HG02798 (cell line): ENCODE measurements at regions not wholly inside any gene's neighbourhood (a gene's known extent, or its start where the extent isn't known, plus 50 kb on each side); places are given as distances from the start of the nearest gene placed in this dataset.
"Not testable (repeated sequence)": the region's sequence is repeated elsewhere in the genome, so short reads cannot be mapped to it uniquely, and the experiment has no call there.

Source experiments
- ATAC-seq: cut with Tn5 transposase; IDR thresholded peaks from one replicate; pipeline ENCODE4 v1.9.1; 2021; ENCODE audit warnings: mild to moderate bottlenecking; ENCODE audit not compliant: unreplicated experiment, poor library complexity

DNA sequence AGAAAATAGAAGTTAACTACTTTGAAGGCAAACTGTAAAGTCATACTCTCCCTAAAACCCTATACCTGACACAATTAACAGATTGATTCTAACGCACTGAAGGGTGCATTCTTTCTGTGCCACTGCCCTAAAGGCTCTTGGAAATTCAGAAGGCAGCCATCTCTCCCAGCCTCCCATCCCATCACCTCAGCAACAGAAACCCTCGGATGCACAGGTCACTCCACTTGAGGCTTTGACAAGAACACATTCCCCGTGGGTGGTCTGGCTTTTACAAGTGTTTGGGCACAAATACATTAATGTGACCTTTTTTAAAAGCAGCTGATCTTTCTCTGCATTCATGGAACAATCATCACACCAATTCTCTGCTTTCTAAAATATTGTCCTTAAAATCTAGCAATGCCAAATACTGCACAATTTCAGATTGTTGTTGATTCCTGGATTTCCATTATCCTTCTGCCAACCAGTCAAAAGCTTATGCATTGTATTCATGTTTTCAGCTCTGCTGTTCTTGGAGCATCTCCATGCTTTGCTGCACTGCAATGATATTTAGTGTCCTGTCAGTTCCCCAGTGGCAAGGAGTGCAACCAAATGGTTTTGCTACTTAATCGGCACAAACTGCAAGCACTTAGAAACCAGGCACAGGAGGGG lies 175.6 kb downstream of the TMEM161B start:
- ATAC-seq = no peak

GRCh38 chr5:88092358-88092757 lies 176.3 kb downstream of the TMEM161B start:
- no peak for ATAC-seq

GRCh38 chr5:88090506-88090905 lies 178.1 kb downstream of the TMEM161B start:
- ATAC-seq = no peak

- ATAC-seq = no peak
Observed at GRCh38 chr5:88089719-88090390, 178.8 kb downstream of the TMEM161B start.

GRCh38 chr5:88085462-88085861 lies 183.2 kb downstream of the TMEM161B start:
- ATAC-seq = no peak

GRCh38 chr5:88081877-88082276 lies 186.8 kb downstream of the TMEM161B start:
- ATAC-seq = no peak

DNA sequence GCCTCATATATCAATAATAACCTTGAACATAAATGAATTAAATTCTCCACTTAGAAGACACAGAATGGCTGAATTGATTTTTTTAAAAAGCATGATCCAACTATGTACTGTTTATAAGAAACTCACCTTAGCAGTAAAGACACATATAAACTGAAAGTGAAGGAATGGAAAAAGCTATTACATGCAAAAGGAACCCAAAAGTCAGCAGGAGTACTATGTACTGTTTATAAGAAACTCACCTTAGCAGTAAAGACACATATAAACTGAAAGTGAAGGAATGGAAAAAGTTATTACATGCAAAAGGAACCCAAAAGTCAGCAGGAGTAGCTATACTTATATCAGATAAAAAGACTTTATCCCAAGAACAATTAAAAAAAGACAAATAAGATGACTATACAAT lies 204.8 kb downstream of the TMEM161B start:
- no peak for ATAC-seq

- ATAC-seq = no peak
Observed at GRCh38 chr5:88060194-88060593, 208.5 kb downstream of the TMEM161B start.

- no peak for ATAC-seq
Observed at GRCh38 chr5:88058625-88059024, 210.0 kb downstream of the TMEM161B start.

DNA sequence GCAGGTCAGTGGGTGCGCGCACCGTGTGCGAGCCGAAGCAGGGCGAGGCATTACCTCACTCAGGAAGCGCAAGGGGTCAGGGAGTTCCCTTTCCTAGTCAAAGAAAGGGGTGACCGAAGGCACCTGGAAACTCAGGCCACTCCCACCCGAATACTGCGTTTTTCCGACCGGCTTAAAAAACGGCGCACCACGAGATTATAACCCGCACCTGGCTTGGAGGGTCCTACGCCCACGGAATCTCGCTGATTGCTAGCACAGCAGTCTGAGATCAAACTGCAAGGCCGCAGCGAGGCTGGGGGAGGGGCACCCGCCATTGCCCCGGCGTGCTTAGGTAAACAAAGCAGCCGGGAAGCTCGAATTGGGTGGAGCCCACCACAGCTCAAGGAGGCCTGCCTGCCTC lies 216.2 kb downstream of the TMEM161B start:
- not testable (repeated sequence) for ATAC-seq

DNA sequence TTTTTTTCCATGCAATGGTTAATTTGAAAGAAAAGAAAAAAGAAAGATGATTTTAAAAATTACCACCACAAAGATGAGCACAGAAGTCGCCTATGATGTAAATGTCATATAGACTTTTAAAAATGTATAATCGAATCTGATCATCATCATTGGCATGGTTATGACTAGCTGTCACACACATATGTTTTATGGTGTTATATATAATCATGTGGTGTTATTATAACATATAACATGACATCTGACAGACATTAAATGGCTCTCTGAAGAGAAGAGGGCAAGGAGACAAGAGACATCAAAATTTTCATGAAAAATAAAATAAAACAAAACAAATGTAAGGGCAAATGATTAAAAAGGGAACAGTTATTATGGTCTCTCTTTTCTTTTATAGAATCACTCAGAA lies 217.5 kb downstream of the TMEM161B start:
- no peak for ATAC-seq

- no peak for ATAC-seq
Observed at GRCh38 chr5:88049737-88050136, 218.9 kb downstream of the TMEM161B start.

DNA sequence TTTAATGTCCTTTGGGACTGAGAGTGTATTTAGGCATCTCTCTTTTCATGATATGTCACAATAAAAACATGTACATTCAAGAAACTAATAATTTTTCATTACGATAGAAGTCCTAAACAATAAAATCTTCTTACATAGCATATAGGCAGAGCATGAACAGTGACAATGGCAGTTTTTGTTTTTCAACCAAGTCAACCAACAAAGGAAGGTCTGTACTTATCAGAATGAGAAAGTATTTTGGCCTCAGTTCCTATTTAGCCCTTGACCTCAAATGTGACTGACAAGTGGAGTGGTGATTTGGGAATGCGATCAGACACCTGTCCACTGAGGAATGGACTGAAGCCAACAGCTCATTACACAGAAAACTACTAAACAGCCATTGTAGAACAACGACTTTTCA lies 219.5 kb downstream of the TMEM161B start:
- ATAC-seq = no peak

- ATAC-seq = no peak
Observed at GRCh38 chr5:88045931-88046461, 222.6 kb downstream of the TMEM161B start.

DNA sequence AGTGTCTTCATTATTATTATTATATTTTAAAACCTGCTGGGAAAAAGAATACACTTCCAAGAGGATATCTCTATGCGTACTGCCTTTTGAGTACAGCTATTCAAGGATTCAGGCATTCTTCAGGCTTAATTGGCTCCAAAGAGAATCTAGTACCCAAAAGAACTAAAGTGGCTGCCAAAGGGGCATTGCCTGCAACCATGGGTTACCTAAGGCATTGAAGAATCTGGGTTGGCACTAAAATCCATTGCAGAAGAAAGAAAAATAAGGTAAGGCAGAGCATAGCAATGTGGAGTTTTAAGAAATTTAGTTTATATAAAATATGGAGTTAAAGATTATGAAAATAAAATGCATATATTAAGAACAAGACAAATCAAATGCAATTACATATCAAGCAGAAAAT lies 223.5 kb downstream of the TMEM161B start:
- no peak for ATAC-seq

DNA sequence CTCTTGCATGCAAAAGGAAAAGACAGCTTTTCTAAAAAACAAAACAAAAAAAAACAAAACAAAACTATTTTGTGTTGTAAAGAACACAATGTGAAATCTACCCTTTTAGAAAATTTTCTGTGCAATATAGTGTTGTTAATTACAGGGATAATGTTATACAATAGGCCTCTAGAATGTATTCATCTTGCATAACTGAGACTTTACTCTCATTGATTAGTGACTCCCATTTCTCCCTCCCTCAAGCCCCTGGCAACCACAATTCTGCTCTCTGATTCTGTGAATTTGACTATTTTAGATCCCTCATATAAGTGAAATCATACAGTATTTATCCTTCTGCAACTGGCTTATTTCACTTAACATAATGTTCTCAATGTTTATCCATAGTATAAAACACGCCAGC lies 234.1 kb downstream of the TMEM161B start:
- ATAC-seq = no peak

- ATAC-seq = no peak
Observed at GRCh38 chr5:88033191-88033590, 235.5 kb downstream of the TMEM161B start.

GRCh38 chr5:88029011-88029410 lies 239.6 kb downstream of the TMEM161B start:
- ATAC-seq = no peak

DNA sequence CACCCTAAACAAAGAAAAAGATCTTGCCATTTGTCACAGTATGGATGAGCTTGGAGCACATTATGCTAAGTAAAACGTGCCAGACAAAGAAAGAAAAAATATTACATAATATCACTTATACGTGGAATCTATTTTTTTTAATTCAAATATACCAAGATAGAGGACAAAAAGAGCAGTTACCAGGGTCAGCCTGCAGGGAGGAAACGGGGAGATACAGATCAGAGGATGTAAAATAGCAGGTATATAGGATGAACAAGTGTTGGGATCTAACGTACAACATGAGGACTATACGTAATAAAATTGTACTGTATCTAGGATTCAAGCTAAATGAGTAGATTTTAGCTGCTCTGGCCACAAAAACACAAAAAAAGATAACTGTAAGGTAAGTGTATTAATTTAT lies 247.5 kb downstream of the TMEM161B start:
- ATAC-seq = no peak

- ATAC-seq = not testable (repeated sequence)
Observed at GRCh38 chr5:88014984-88015383, 253.7 kb downstream of the TMEM161B start.

DNA sequence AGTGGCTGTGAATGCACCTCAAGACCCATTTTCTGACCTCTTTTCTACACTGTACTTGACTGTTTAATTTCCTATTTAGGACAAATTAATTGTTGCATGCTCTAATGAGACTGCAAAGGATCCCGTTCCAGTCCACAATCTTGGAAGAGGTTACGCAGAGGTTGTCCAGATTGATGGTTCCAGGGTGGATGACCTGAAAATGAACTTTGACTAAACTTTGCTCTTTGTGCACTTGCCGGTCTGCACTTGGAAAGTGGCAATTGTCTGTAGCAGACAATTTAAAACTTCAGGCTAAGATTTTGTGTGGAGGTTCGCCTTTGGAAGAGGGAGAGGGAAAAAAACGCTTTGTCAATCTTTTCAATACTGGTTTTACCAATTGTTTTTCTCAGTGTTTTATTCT lies 267.8 kb downstream of the TMEM161B start:
- ATAC-seq = no peak

- ATAC-seq = no peak
Observed at GRCh38 chr5:87997662-87998061, 271.0 kb downstream of the TMEM161B start.
